ENCODE measurements at regions not wholly inside any gene's neighbourhood (a gene's known extent, or its start where the extent isn't known, plus 50 kb on each side); places are given as distances from the start of the nearest gene placed in this dataset.
"Not testable (repeated sequence)": the region's sequence is repeated elsewhere in the genome, so short reads cannot be mapped to it uniquely, and the experiment has no call there.

GRCh38 chr16:60271025-60271771 is 1537.1 kb upstream of the GOT2 start:
- no peak for DNase-seq (ENCODE audit: low read depth)

DNA sequence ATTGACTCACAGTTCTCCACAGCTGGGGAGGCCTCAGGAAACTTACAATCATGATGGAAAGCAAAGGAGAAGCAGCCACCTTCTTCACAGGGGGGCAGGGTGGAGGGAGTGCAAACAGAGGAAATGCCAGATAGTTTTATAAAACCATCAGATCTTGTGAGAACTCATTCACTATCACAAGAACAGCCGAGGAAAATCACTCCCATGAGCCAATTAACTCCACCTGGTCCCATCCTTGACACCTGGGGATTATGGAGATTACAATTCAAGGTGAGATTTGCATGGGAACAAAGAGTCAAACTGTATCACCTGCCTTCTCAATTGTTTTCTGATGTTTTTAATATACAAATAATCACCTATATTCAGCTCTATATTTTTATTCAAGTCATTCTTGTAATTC is 1527.3 kb upstream of the GOT2 start:
- no peak for DNase-seq (ENCODE audit: low read depth)

GRCh38 chr16:60259956-60260355 is 1525.8 kb upstream of the GOT2 start:
- no peak for DNase-seq (ENCODE audit: low read depth)

- DNase-seq (ENCODE audit: low read depth): no peak
These were observed 1512.0 kb upstream of the GOT2 start for GRCh38 chr16:60246086-60246485.

- no peak for DNase-seq (ENCODE audit: low read depth)
These were observed 1507.6 kb upstream of the GOT2 start for GRCh38 chr16:60241671-60242070.

DNA sequence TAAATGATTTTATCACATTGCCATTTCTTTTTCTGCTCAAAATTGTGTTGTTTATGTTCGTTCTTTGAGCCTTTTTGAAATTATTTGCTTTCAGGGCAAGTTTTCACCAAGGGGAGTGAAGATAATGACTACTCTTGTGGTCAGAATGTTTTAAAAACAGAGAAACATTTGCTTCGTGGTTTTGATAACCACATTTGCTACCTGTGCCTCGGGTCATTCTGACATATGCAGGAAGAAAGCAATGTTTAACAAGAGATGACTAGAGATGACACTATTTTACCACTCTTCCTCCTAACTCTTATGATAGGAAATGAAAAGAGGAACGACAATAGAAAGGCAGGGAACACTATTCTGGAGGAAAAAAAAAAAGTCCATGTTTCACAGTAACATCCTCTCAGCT is 1496.5 kb upstream of the GOT2 start:
- DNase-seq (ENCODE audit: low read depth): peak; percentile 54

GRCh38 chr16:60225541-60225940 is 1491.4 kb upstream of the GOT2 start:
- no peak for DNase-seq (ENCODE audit: low read depth)

DNA sequence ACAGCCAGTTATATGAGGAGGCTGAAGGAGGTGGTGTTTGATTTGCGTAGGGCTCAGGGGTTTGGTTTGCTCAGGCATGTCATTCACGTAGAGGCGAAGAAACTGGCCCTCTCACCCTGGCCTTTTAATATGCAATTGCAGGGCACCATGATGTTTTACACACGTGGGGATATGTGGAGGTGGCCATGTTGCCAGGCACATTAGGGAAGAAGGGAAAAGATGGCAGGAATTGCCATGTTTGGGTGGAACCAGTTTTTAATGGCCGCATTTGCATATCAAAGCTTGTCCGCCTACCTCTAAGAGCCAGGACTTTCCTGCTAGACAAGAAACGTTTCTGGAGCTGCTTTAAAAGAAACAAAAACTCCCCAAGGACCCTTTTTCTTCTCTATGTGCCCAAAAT is 1483.7 kb upstream of the GOT2 start:
- no peak for DNase-seq (ENCODE audit: low read depth)

- no peak for DNase-seq (ENCODE audit: low read depth)
These were observed 1480.2 kb upstream of the GOT2 start for GRCh38 chr16:60214311-60214710.

DNA sequence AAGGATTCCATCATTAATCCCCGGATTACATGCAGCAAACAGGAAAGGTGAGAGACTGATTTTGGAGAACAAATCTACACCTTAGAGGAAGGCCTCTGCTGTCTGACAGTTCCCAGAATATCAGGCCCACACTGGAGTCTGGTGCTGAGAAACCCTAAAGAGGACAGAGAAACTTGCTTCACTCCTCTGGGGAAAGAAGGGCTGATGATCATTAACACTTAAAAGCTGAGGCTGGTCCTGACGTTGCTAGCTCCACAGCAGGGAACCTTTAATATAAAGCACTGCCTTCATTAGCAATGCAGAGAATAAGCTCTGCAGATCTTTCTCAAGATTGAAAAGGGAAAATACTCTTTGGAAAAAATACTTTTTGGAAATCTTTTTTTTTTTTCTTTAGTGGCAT is 1472.4 kb upstream of the GOT2 start:
- no peak for DNase-seq (ENCODE audit: low read depth)

GRCh38 chr16:60204181-60204580 is 1470.1 kb upstream of the GOT2 start:
- peak; percentile 56 for DNase-seq (ENCODE audit: low read depth)

DNA sequence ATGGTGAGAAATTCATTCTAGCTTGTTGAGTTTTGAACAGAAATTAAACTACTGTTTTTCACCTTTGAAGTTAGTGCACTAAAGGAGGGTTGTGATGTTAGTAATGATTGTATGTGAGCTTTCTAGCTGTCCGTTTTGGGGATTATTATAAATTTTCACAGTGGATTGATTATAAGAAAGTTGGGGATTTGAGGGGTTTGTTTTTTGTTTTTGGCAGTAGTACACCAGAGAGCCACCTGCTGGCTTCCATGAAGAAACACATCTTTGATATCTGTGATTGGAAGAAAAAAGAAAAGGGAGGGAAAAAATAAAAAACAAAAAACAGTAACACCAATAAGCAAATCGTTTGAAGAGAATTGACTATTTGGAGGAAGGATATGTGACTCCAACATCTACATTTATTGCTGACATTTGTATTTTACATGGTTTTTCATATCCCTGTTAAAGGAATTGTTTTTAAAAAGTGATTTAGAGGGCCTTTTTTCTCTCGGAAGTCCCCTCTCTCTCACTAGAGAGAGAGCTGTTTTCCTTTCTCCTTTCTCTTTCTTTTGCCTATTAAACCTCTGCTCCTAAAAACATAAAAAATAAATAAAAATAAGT is 1469.5 kb upstream of the GOT2 start:
- DNase-seq (ENCODE audit: low read depth): peak; percentile 57

- DNase-seq (ENCODE audit: low read depth): not testable (repeated sequence)
These were observed 1466.6 kb upstream of the GOT2 start for GRCh38 chr16:60200729-60201128.

DNA sequence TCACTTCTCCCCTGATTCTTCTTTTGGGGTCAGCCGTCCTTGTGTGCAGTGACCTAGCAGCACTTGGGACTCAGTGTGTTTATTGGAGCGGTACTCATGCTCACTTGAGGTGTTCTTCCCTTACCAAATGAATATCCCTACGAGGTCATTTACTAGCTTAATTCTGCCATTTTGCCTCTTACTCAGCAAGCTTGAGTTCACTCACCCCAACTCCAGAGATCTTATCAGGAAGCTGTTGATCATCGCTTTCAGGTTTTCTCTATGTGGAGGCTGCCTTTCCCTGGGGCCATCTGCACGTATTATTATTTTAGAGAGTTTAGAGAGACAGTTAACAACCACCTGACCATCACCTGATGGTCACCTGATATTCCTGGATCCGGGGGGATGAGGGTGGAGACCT is 1466.0 kb upstream of the GOT2 start:
- no peak for DNase-seq (ENCODE audit: low read depth)

- DNase-seq (ENCODE audit: low read depth): no peak
These were observed 1465.0 kb upstream of the GOT2 start for GRCh38 chr16:60199150-60199549.

DNA sequence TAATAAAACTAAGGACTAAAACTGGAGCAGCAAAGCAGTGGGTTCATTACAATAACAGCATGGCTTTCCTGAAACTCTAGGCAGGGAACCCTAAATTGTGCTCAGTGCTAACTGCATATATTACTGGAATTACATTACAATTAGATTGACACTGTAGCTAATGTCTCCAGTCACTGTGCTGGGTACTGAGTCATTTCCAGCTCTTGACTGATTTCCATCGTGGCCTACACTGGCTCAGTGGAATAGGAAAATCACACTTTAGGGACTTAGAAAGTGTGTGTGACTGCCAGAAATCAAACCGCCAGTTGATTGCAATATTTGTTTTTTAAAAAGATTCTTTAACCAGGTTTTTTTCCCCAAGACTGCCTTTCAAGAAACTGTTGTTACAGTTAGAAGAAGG is 1447.4 kb upstream of the GOT2 start:
- DNase-seq (ENCODE audit: low read depth): no peak

- no peak for DNase-seq (ENCODE audit: low read depth)
These were observed 1446.5 kb upstream of the GOT2 start for GRCh38 chr16:60180609-60181008.

- no peak for DNase-seq (ENCODE audit: low read depth)
These were observed 1436.1 kb upstream of the GOT2 start for GRCh38 chr16:60170196-60170595.

DNA sequence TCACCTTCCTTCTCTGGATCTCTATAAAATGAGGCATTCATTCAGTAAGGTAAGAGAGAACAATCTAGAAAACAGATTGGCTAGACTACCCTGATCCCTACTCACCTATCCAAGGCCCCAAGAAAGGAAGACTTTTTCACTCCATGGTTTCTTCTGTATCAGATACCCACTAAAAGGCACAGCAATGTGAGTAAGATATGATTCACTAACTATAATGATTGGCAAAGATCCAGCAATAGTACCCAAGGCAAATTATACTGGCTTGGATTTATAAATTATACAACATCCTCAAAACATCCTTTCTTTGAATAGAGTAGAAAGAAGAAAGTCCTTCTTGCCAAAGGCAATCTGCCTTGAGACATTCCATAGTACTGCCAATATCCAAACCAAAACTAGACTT is 1432.0 kb upstream of the GOT2 start:
- peak; percentile 57 for DNase-seq (ENCODE audit: low read depth)

GRCh38 chr16:60151987-60152386 is 1417.9 kb upstream of the GOT2 start:
- DNase-seq (ENCODE audit: low read depth): peak; percentile 31

DNA sequence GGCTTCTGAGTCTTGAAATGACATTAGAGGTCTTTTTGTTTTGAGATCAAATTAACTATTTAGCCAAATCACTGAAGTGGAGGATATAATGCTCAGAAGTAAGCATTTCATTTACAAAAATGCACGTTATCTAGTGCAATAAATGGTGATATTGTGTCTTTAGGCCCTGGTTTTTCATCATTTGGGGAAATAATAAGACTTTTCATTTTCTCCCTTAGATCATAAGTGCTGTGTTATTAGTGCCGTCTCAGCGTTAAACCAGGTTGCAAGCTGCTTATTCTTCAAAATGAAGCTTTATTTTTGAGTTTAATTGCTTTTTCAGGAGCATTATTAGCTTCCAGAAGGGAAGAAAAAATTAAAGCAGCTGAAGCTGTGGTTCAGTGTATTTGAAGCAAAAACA is 1416.8 kb upstream of the GOT2 start:
- DNase-seq (ENCODE audit: low read depth): no peak

GRCh38 chr16:60143348-60143705 is 1409.2 kb upstream of the GOT2 start:
- no peak for DNase-seq (ENCODE audit: low read depth)

- peak; percentile 72 for DNase-seq (ENCODE audit: low read depth)
These were observed 1408.7 kb upstream of the GOT2 start for GRCh38 chr16:60142619-60143347.
